ENCODE measurements at regions not wholly inside any gene's neighbourhood (a gene's known extent, or its start where the extent isn't known, plus 50 kb on each side); places are given as distances from the start of the nearest gene placed in this dataset.
"Not testable (repeated sequence)": the region's sequence is repeated elsewhere in the genome, so short reads cannot be mapped to it uniquely, and the experiment has no call there.

- TF ChIP-seq, protein P1, sequence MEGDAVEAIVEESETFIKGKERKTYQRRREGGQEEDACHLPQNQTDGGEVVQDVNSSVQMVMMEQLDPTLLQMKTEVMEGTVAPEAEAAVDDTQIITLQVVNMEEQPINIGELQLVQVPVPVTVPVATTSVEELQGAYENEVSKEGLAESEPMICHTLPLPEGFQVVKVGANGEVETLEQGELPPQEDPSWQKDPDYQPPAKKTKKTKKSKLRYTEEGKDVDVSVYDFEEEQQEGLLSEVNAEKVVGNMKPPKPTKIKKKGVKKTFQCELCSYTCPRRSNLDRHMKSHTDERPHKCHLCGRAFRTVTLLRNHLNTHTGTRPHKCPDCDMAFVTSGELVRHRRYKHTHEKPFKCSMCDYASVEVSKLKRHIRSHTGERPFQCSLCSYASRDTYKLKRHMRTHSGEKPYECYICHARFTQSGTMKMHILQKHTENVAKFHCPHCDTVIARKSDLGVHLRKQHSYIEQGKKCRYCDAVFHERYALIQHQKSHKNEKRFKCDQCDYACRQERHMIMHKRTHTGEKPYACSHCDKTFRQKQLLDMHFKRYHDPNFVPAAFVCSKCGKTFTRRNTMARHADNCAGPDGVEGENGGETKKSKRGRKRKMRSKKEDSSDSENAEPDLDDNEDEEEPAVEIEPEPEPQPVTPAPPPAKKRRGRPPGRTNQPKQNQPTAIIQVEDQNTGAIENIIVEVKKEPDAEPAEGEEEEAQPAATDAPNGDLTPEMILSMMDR (IDR thresholded peaks at IDR 0.05): not testable (repeated sequence)
- TF ChIP-seq SIN3A (IDR thresholded peaks at IDR 0.05; ENCODE audit: borderline replicate concordance, insufficient read depth, low read depth, low read length); POLR2AphosphoS5 (IDR thresholded peaks at IDR 0.05; ENCODE audit: low read depth, low read length): not testable (repeated sequence)
Observed at GRCh38 chr6:82549480-82549879, 185.9 kb downstream of the TPBG start.
